Neural cell (in vitro differentiated cells): ENCODE measurements at regions not wholly inside any gene's neighbourhood (a gene's known extent, or its start where the extent isn't known, plus 50 kb on each side); places are given as distances from the start of the nearest gene placed in this dataset.
"Not testable (repeated sequence)": the region's sequence is repeated elsewhere in the genome, so short reads cannot be mapped to it uniquely, and the experiment has no call there.

Source experiments
- H2AFZ ChIP-seq: fragments of 200-600, 300-800 bp; sonication (generic), shearing (Covaris generic); 2 replicates; pipeline ENCODE4 v1.6.0; 2014; ENCODE audit warnings: low read depth, mild to moderate bottlenecking, antibody characterized with exemption, low read length, moderate library complexity
- H3F3A ChIP-seq: fragments of 200-600 bp; shearing (Covaris generic); 2 replicates; pipeline ENCODE4 v1.6.1; 2016; ENCODE audit warnings: mild to moderate bottlenecking, moderate library complexity, mixed read lengths, antibody characterized with exemption, low read length; ENCODE audit not compliant: insufficient read depth, poor library complexity, severe bottlenecking
- H3K27ac ChIP-seq: fragments of 200-600, 300-800 bp; sonication (generic), shearing (Covaris generic); 2 replicates; pipeline ENCODE4 v1.5.1; 2014; ENCODE audit warnings: mild to moderate bottlenecking, low read length, moderate library complexity
- H3K27me3 ChIP-seq: fragments of 300-800, 200-600 bp; sonication (generic), shearing (Covaris generic); 2 replicates; pipeline ENCODE4 v1.6.0; 2014; ENCODE audit warnings: mild to moderate bottlenecking, low read depth, low read length, moderate library complexity; ENCODE audit not compliant: insufficient read depth
- H3K36me3 ChIP-seq: fragments of 300-800, 200-600 bp; sonication (generic), shearing (Covaris generic); 2 replicates; pipeline ENCODE4 v1.5.1; 2014; ENCODE audit warnings: mild to moderate bottlenecking, antibody characterized with exemption, low read length, moderate library complexity; ENCODE audit not compliant: insufficient read depth
- H3K4me2 ChIP-seq: fragments of 300-800, 200-600 bp; sonication (generic), shearing (Covaris generic); 2 replicates; pipeline ENCODE4 v1.6.0; 2014; ENCODE audit warnings: mild to moderate bottlenecking, low read length
- H3K4me3 ChIP-seq: fragments of 300-800, 200-600 bp; sonication (generic), shearing (Covaris generic); 2 replicates; pipeline ENCODE4 v1.5.1; 2014; ENCODE audit warnings: mild to moderate bottlenecking, low read length, moderate library complexity
- H3K79me2 ChIP-seq: fragments of 200-600 bp; shearing (Covaris generic); replicated peaks from 2 replicates; pipeline ENCODE4 v1.6.0; 2014; ENCODE audit warnings: mild to moderate bottlenecking, low read length, moderate library complexity; ENCODE audit not compliant: insufficient read depth
- H3K9ac ChIP-seq: fragments of 300-800, 200-600 bp; sonication (generic), shearing (Covaris generic); 2 replicates; pipeline ENCODE4 v1.6.1; 2016; ENCODE audit warnings: mild to moderate bottlenecking, low read length, mixed read lengths
- H3K9me2 ChIP-seq: fragments of 200-600 bp; shearing (Covaris generic); 2 replicates; pipeline ENCODE4 v1.6.1; 2016; ENCODE audit warnings: mild to moderate bottlenecking, low read length, mixed read lengths; ENCODE audit not compliant: insufficient read depth
- H3K9me3 ChIP-seq: fragments of 200-600, 300-800 bp; sonication (generic), shearing (Covaris generic); 2 replicates; pipeline ENCODE4 v1.6.1; 2016; ENCODE audit warnings: mild to moderate bottlenecking, mixed run types, low read length, moderate library complexity, mixed read lengths
- H4K20me1 ChIP-seq: fragments of 200-600 bp; shearing (Covaris generic); 2 replicates; pipeline ENCODE4 v1.6.1; 2016; ENCODE audit warnings: mild to moderate bottlenecking, mixed run types; ENCODE audit not compliant: insufficient read depth
- EP300 ChIP-seq: fragments of 450-650 bp; conservative IDR thresholded peaks from 2 replicates; pipeline ENCODE4 v1.6.1; 2014; ENCODE audit warnings: antibody characterized with exemption, mild to moderate bottlenecking, moderate library complexity; ENCODE audit not compliant: poor library complexity, severe bottlenecking
- EZH2 ChIP-seq: fragments of 200-600, 300-800 bp; shearing (Covaris generic), sonication (generic); IDR thresholded peaks from 2 replicates; pipeline ENCODE4 v1.6.1; 2014; ENCODE audit warnings: antibody characterized with exemption, low read length, borderline replicate concordance, mild to moderate bottlenecking; ENCODE audit not compliant: insufficient read depth, poor library complexity, severe bottlenecking
- MXI1 ChIP-seq: fragments of 450-650 bp; conservative IDR thresholded peaks from 2 replicates; pipeline ENCODE4 v1.6.1; 2014; ENCODE audit warnings: antibody characterized with exemption, mild to moderate bottlenecking; ENCODE audit not compliant: poor library complexity, severe bottlenecking
- POLR2AphosphoS5 ChIP-seq: IDR thresholded peaks from 2 replicates; pipeline ENCODE4 v1.6.1; 2012
- RAD21 ChIP-seq: fragments of 450-650 bp; conservative IDR thresholded peaks from 2 replicates; pipeline ENCODE4 v1.6.1; 2014; ENCODE audit warnings: antibody characterized with exemption, mild to moderate bottlenecking, moderate library complexity
- SMC3 ChIP-seq: fragments of 450-650 bp; conservative IDR thresholded peaks from 2 replicates; pipeline ENCODE4 v1.6.1; 2014; ENCODE audit warnings: antibody characterized with exemption, mild to moderate bottlenecking, moderate library complexity; ENCODE audit not compliant: poor library complexity
- TAF1 ChIP-seq: IDR thresholded peaks from 2 replicates; pipeline ENCODE4 v1.6.1; 2012; ENCODE audit warnings: low read depth
- TF ChIP-seq, protein P1 (sequence below): IDR thresholded peaks from 2 replicates; pipeline ENCODE4 v1.6.1; 2012; ENCODE audit warnings: borderline replicate concordance
- TF ChIP-seq, protein P2 (sequence below): fragments of 450-650 bp; IDR thresholded peaks from 2 replicates; pipeline ENCODE4 v1.5.1; 2014; ENCODE audit warnings: antibody characterized with exemption, mild to moderate bottlenecking, moderate library complexity; ENCODE audit not compliant: poor library complexity, severe bottlenecking

DNA sequence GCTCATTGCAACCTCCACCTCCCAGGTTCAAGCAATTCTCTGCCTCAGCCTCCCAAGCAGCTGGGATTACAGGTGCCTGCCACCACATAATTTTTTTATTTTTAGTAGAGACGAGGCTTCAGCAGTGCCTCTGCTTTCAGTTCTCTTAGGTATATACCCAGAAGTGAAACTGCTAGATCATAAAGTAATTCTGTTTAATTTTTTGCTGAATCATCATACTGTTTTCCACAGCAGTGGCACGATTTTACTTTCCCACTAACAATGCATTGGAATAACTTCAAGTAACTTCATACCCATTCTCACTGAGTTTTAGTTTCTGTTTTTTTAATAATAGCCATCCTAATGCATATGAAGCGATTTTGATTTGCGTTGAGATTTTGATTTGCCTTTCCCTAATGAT, 148.0 kb upstream of the G2E3 start:
- Histone ChIP-seq H3K36me3 (no peaks in the 10 kb centered on the region), H4K20me1 (no peaks in the 10 kb centered on the region), H2AFZ (no peak overlapping the region), H3F3A (no peaks in the 10 kb centered on the region), H3K4me2 (no peak overlapping the region), H3K9me3 (no peaks in the 10 kb centered on the region), H3K4me3 (no peak overlapping the region), H3K9me2 (no peaks in the 10 kb centered on the region), H3K9ac (no peak overlapping the region), H3K79me2 (no peaks in the 10 kb centered on the region), H3K27me3 (no peaks in the 10 kb centered on the region), H3K27ac (no peak overlapping the region)
- TF ChIP-seq, protein P1, sequence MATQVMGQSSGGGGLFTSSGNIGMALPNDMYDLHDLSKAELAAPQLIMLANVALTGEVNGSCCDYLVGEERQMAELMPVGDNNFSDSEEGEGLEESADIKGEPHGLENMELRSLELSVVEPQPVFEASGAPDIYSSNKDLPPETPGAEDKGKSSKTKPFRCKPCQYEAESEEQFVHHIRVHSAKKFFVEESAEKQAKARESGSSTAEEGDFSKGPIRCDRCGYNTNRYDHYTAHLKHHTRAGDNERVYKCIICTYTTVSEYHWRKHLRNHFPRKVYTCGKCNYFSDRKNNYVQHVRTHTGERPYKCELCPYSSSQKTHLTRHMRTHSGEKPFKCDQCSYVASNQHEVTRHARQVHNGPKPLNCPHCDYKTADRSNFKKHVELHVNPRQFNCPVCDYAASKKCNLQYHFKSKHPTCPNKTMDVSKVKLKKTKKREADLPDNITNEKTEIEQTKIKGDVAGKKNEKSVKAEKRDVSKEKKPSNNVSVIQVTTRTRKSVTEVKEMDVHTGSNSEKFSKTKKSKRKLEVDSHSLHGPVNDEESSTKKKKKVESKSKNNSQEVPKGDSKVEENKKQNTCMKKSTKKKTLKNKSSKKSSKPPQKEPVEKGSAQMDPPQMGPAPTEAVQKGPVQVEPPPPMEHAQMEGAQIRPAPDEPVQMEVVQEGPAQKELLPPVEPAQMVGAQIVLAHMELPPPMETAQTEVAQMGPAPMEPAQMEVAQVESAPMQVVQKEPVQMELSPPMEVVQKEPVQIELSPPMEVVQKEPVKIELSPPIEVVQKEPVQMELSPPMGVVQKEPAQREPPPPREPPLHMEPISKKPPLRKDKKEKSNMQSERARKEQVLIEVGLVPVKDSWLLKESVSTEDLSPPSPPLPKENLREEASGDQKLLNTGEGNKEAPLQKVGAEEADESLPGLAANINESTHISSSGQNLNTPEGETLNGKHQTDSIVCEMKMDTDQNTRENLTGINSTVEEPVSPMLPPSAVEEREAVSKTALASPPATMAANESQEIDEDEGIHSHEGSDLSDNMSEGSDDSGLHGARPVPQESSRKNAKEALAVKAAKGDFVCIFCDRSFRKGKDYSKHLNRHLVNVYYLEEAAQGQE: no peak
- TF ChIP-seq EP300 (no peak), POLR2AphosphoS5 (no peak), SMC3 (no peak), RAD21 (no peak), TAF1 (no peak), MXI1 (no peak), EZH2 (no peak)
- TF ChIP-seq, protein P2, sequence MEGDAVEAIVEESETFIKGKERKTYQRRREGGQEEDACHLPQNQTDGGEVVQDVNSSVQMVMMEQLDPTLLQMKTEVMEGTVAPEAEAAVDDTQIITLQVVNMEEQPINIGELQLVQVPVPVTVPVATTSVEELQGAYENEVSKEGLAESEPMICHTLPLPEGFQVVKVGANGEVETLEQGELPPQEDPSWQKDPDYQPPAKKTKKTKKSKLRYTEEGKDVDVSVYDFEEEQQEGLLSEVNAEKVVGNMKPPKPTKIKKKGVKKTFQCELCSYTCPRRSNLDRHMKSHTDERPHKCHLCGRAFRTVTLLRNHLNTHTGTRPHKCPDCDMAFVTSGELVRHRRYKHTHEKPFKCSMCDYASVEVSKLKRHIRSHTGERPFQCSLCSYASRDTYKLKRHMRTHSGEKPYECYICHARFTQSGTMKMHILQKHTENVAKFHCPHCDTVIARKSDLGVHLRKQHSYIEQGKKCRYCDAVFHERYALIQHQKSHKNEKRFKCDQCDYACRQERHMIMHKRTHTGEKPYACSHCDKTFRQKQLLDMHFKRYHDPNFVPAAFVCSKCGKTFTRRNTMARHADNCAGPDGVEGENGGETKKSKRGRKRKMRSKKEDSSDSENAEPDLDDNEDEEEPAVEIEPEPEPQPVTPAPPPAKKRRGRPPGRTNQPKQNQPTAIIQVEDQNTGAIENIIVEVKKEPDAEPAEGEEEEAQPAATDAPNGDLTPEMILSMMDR: no peak

DNA sequence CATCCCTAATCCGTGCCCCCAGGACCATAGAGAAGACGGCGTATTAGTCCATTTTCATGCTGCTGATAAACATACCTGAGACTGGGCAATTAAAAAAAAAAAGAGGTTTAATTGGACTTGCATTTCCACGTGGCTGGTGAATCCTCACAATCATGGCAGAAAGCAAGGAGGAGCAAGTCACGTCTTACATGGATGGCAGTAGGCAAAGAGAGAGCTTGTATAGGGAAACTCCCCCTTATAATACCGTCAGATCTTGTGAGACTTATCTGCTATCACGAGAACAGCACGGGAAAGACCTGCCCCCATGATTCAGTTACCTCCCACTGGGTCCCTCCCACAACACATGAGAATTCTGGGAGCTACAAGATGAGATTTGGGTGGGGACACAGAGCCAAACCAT, 145.8 kb upstream of the G2E3 start:
- not testable (repeated sequence) for H3K9me2 ChIP-seq

DNA sequence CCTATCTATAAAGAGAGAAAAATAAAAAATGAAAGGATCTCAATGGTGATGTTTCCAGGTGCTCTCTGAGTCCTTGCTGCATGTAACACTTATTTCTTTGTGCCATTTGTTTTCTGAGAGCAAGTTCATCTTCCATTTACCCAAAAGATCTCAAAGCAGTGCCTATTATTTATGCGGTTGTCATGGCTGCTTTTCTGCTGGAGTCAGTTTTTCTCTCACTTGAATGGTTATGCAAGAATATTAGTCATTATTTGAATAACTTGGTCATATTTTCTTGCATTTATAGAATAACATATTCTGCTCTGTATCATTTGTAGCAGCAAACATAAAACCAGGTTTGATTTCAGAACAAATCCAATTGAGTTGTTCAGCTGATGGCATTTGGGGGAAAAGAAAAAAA, 141.8 kb upstream of the G2E3 start:
- no peaks in the 10 kb centered on the region for H3K27me3 ChIP-seq
- no peaks in the 10 kb centered on the region for H3K79me2 ChIP-seq
- no peaks in the 10 kb centered on the region for H3F3A ChIP-seq
- H3K4me3 ChIP-seq: no peak overlapping the region
- H3K9me3 ChIP-seq: no peaks in the 10 kb centered on the region
- TF ChIP-seq TAF1: no peak
- no peak for TF ChIP-seq EP300
- no peaks in the 10 kb centered on the region for H3K9me2 ChIP-seq
- H3K9ac ChIP-seq: no peak overlapping the region
- no peaks in the 10 kb centered on the region for H4K20me1 ChIP-seq
- H2AFZ ChIP-seq: no peak overlapping the region
- H3K4me2 ChIP-seq: no peak overlapping the region
- H3K36me3 ChIP-seq: no peaks in the 10 kb centered on the region
- peak overlapping the region; percentile 11 for H3K27ac ChIP-seq

More for the DNA sequence above, 145.8 kb upstream of the G2E3 start:
- H3K36me3 ChIP-seq, H3K4me2 ChIP-seq, H3K27me3 ChIP-seq, H3F3A ChIP-seq, H4K20me1 ChIP-seq, H3K9ac ChIP-seq, H2AFZ ChIP-seq, H3K9me3 ChIP-seq, H3K4me3 ChIP-seq, H3K27ac ChIP-seq, H3K79me2 ChIP-seq: not testable (repeated sequence)
